Activated CD4-positive, alpha-beta T cell treated with anti-CD3 and anti-CD28 coated beads for 24 hours (primary cell): ENCODE measurements at regions not wholly inside any gene's neighbourhood (a gene's known extent, or its start where the extent isn't known, plus 50 kb on each side); places are given as distances from the start of the nearest gene placed in this dataset.
"Not testable (repeated sequence)": the region's sequence is repeated elsewhere in the genome, so short reads cannot be mapped to it uniquely, and the experiment has no call there.

Source experiments
- DNase-seq, 2 donors: peaks; one replicate each; pipeline ENCODE4 v3.0.0-alpha.2; 2020; ENCODE audit warnings: low read depth in 2 of 2

DNA sequence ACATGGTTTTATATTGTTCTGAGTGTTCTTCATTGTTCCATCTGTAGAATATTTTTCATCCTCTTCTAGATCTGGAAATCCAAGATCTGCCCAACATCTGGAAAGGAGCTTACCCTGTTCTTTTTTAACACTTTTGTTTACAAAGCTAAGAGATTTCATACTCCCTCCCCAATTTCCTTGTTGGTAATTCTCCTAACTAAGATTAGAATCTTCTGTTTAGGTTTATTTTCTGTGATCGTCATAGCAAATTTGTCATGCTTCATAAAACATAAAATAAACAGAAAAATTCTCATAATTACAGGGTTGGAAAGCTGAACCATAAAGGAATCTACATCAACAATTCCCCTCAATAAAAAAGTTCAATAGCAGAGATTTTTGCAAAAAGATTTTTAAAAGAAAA, 580.3 kb upstream of the CA10 start:
- no peak for DNase-seq

DNA sequence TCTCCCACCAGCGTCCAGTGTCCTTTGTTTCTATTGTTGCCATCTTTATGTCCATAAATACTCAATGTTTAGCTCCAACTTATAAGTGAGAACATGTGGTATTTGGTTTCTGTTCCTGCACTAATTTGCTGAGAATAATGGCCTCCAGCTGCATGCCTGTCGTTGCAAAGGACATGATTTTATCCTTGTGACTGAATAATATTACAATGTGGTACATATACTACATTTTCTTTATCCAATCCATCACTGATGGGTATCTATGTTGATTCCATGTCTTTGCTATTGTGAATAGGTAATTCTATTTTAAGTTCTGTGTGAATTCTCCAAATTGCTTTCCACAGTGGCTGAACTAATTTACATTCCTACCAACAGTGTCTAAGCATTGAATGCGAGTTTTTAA, 578.6 kb upstream of the CA10 start:
- DNase-seq, result no peak

DNA sequence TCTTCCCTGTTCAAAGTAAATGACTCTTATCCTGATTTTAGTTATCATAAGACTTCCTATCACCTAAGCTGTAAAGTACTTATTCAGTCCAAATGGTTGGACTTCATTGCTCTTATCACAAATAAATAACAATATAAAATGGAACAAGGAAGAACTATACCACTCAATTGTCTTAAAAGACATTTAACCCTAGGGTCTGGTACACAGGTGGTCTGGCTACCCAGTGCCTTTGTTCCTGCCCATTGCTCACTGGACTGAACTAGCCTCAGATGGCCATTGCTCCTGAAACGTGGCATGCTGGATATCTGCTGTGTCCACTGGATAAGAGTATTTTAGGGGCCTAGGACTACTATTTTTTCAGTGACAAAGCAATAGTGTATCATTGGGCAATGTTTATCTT, 574.3 kb upstream of the CA10 start:
- DNase-seq, result no peak

DNA sequence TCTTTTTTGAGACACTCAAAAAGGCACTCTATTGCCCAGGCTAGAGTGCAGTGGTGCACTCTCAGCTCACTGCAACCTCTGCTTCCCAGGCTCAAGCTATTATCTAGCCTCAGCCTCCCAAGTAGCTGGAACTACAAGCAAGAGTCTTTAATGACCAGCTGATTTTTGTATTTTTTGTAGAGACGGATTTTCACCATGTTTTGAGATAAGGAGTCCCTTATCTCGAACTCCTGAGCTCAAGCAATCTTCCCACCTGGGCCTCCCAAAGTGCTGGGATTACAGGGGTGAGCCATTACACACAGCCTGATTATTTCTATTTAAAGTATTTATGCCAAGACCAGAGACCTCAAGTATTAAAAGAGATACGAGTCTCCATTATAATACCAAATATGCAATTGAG, 566.1 kb upstream of the CA10 start:
- DNase-seq, result no peak

DNA sequence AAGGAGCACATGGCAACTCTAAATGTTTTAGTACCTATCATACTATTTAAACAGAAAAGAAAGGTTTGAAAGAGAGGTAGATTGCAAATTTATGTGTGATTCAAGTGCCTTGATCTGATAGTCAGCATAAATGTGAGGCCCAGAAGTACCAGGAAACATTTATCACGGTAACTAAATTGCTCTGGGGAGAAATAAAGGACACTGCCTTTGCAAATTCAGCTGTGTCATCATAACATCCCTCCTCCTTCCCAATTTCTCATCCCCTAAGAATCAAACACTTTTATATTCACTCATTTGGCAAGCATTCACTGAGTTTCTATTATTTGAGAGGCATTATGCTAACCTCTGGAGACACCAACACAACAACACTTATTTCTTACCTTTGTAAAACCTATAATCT, 563.4 kb upstream of the CA10 start:
- no peak for DNase-seq

DNA sequence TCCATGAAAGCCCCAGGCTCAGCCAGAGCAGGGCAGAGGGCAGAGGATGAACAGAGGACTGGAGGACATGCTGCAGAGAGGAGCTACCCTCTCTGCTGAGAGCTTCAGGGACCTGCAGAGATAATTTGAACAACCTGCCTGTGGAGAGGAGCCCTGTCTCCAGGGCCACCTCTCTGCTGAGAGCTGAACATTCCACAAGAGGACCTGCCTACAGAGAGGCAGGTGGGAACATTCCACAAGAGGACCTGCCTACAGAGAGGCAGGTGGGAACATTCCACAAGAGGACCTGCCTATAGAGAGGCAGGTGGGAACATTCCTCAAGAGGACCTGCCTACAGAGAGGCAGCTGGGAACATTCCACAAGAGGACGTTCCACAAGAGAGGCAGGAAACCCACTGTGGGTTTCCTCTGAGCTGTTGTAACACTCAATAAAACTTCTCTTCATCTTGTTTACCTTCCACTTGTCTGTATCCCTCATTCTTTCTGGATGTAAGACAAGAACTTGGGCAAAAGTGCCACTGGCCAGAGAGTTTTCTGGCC, 551.9 kb upstream of the CA10 start:
- no peak for DNase-seq

DNA sequence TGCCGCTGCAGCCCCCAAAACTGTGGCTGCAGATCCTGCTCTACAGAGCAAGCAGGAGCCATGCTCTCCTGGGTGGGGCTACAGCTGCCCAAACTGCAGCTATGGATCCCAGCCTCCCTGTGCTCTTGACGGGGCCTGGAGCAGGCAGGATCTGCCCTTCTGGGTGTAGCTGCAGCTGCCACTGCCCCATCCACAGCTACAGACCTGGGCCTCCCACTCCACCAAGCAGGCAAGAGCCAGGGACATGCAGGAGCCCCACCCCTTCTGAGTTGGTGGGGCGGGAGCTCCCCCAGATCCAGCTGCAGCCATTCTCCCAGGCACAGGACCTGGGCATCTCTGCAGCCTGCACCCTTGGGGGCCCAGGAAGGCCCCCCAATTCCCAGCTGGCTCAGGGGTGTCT, 551.2 kb upstream of the CA10 start:
- DNase-seq, result no peak

DNA sequence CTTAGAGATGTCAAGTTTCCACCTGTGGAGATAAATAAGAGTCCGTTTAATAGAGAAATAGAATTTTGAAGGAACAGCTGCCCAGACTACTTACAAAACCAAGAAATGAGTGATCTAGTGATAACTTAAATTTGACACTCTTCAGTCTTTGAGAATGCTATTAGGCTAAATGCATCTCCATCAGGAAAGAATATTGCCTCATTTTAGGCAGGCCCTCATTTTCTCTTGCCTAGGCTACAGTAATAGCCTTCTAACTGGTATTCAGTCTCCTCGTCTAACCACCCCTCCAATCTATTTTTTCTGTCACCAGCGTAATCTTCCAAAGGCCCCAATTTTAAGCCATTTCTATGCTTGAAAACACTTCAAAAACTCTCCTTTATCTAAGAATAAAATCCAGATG, 537.8 kb upstream of the CA10 start:
- no peak for DNase-seq

DNA sequence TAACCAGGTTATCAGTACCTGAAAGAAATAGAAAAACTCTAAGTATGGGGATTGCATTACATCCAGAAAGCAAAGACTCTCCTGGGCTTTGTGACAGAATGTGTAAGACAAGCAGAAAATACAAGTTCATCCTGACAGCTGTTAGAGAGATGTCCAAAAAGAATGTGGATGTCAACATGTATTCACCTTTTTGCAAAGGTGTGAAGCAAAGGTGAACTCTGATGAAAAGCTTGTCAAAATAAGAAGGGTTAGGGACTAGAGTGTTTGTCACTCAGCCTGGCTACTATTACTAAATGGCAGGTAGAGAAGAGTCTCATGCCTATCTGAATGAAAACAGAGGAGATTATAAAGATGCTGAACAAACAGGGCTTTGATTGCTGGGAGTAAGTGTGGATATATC, 527.6 kb upstream of the CA10 start:
- no peak for DNase-seq

DNA sequence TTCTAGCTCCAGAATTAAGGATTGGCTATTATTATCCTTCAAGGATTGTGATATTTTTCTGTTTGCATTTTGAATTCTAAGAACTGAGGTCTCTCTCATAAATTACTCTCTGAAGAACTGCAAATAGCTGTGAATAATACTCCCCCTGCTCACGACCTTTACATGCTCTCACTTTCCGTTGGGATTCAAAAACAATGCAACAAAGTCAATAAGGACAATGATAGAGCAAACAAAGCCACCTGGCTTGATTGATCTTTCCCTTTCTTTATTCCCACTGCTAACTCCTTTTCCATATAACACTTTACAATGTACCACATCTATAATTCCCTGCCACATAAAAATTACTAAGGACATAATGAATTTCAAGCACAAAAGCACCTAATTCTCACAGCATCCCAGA, 523.0 kb upstream of the CA10 start:
- DNase-seq, result no peak

DNA sequence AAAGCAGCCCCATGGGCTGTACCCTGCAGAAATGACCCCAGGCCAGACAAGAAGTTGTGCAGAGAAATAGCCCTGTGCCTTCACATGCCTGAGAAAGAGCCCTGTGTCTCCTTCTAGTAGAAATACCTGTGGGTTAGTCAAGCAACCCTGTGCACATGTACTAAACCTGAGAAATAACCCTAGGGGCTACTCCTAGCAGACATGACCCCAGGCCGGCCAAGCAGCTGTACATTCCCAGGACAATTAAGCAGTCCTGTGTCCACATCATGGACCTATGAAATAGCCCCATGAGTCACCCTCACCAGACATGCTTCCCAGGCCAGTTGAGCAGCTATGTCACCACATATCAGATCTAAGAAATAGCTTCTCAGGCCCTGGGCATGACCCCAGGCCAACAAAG, 519.7 kb upstream of the CA10 start:
- no peak for DNase-seq

DNA sequence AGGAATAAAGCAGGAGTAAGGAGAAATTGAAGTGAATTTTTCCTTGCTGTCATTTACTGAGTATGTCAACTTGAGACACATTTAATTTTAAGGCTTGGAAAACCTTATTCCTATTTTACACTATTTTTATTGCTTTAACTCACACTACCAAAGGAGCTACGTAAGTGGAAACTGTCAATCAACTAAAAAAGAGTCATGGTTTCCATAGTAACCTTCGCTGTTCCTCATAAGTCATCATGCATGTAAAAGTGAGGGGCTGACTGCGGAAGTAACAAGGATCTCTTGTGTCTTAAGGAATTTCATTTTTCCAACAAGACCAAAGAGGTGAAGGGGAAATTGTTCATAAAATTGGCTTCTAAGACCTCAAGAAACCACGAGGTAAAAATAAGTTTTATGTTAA, 516.2 kb upstream of the CA10 start:
- DNase-seq, result no peak

DNA sequence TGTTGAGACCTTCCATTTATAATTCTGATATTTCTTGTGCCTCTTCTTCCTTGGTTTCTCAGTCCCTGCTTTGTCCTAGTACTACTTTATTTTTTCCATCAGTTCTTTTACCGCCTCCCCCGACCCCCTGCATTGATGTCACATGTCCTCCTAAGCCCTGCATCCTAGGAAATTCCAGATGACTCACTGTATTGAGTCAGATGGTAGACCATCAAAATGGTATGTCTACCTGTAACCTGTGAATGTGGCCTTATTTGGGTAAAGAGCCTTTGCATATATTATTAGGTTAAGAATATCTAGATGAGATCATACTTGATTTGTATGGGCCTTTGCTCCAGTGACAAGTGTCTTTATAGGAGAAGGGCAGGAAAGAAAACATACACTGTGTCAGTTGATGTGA, 515.3 kb upstream of the CA10 start:
- DNase-seq, result no peak

DNA sequence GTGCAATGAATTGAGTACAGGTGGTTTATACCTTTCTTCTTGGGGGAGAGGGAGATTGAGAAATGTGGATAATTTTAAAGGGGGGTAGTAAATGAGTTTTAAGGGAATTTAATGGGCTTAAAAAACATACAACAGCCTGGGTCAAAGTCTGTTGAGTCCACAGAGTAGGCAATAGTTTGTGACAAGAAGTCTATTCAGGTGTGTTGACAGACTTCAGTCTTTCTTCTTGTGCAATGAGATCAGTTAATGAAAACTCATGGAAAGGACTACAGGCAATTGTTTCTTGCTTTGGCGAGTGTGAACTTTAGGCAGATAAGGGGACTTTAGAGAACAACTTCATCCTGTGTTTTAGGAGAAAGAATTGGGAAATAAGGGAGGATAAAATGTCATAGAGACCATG, 507.8 kb upstream of the CA10 start:
- DNase-seq, result no peak

DNA sequence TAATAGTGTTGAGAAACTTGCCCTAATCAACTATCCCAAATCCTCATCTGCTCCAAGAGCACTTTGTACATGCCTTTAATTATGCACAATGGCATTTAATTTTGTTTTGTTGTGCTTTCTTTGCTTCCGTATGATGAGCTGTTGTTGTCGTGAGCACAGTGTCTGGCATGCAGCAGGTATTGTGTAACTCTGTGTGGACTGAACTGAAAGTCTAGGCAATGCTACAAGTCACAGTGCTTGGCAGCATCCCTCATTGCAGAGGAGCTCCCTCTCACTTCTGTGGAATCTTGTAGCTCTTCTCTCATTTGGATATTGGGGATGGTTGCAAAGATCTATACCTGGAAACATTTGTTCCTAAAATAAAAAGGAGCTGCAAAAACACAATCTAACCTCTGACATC, 502.2 kb upstream of the CA10 start:
- no peak for DNase-seq

DNA sequence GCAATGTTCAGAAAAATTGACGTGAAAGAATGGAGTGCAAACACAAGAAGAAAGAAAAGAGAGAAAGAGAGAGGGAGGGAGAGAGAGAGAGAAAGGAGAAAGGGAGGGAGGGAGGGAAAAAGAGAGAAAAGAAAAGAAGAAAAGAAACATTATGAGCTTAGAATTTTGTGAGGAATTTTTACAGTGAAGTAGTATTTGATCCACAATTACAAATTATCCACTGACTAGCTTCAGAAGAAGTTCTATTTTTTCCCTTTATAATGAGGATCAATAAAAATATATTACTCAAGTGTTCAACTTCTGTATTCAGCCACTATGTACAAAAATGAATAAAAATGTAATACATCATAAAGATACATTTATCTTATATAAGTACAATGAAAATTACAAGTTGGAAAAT, 494.5 kb upstream of the CA10 start:
- DNase-seq, result no peak

DNA sequence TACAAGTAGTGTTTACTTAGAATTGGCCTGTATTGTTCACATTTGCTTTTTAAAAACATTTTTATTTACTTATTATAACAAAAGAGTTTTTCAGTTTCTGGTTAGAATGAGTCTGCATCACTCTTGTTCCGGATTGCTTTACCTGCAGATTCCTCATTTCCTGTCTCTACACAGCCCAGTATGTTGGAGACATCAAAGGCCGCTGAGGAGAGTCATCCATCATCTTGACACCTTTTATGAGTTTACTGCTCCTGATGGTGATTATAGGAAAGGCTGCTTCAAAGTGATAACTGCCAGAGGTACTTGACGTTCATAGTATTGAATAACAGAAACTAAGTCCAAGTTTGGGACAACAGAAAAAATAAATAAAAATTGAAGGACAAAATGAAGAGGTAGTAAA, 490.5 kb upstream of the CA10 start:
- no peak for DNase-seq

DNA sequence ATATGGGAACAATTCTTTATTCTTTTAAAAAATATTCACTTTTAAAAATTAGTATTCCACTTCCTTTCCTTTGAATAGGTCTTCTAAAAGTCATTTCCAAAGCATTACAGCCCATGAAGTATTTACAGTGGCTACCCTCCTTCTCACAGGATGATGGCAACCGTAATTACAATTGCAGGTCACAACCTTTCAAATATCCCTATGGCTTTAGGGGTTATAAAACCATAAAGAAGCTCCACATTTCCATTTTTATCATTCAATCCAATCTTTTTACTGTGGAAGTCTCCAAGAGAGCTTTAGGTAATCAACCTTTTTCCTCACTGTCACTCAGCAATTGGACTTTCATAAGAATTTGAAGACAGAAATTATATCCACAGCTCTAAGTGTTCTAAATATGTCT, 488.9 kb upstream of the CA10 start:
- DNase-seq, result no peak

DNA sequence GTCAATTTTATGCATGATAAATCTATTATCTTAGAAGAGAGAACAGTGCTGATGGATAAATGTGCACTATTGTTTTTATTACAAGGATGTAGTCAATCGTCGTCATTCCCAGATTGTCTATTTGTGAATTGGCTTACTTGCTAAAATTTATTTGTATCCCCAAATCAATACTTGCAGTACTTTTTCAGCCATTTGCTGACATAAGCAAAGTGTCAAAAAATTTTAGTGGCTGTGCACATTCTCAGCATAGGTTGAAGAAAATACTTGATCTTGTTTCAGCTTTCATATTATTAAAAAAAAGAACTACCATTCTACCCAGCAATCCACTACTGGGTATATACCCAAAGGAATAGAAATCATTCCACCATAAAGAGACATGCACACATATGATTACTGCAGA, 477.9 kb upstream of the CA10 start:
- DNase-seq, result no peak

DNA sequence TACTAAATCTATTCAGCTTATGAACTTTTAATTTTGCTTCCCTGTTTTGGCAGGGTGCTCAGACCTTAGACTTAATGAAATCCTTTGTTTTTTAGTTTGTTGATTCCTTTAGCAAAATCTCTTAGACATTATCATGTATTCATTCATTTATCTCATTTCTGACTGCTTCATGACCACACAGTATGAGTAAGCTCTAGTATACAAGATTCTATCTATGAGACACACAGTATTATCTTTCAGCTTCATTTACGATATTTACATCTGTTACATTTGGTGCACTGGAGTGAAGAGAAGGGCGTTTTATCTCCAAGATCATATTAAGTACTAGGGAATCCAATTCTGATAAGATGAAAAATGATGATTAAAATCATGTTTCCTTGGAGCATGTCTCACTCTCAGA, 448.1 kb upstream of the CA10 start:
- DNase-seq, result no peak

DNA sequence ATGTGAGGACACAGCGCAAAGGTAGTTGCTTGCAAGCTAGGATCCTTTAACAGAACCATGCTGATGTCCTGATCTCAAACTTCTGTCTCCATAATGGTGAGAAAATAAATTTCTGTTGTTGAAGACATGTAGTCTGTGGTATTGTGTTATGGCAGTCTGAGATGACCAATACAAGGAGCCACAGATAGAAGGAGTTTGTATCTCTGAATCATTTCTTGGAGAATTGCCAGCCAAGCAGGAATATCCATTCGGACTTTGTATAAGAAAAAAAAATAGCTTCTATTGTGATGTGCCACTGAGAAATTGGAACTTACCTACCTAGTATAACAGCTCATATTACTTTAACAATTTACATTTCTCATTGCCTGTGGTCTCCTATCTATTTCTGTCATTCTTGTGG, 447.6 kb upstream of the CA10 start:
- DNase-seq, result no peak

DNA sequence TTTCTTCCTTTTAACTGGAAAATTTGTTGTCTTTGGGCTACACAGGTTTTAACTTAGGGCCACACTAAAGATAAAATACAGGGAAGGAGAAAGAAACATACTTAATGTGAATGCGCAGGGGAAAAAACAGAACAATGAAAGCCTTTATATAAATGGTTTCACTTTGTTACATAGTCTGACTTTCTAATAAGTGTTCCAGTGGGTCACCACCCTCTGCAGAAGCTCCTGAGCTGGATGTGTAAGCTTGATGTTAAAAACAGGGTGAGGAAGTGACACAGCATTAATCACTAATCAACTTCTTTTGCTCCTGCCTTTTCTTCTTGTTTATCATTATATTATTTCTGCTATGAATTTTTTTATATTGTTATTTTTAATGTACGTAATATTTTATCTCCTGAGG, 445.6 kb upstream of the CA10 start:
- no peak for DNase-seq

DNA sequence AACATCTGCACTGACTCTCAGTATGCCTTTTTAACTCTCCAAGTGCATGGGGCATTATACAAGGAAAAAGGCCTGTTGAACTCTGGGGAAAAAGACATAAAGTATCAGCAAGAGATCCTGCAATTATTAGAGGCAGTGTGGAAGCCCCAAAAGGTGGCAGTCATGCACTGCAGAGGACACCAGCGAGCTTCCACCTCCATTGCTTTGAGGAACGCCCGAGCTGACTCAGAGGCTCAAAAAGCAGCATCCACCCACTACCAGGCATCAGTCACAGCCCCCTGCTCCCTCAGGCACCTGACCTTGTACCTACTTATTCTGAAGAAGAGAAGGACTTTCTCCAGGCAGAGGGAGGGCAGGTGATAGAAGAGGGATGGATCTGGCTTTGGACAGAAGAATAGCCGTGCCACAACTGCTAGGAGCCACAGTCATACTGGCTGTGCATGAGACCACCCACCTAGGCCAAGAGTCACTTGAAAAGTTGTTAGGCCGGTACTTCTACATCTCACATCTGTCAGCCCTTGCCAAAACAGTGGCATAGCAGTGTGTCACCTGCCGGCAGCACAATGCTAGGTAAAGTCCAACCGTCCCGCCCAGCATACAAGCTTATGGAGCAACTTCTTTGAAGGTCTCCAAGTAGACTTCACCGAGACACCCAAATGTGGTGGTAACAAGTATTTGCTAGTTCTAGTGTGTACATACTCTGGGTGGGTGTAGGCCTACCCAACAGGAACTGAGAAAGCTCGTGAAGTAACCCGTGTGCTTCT, 439.1 kb upstream of the CA10 start:
- not testable (repeated sequence) for DNase-seq

DNA sequence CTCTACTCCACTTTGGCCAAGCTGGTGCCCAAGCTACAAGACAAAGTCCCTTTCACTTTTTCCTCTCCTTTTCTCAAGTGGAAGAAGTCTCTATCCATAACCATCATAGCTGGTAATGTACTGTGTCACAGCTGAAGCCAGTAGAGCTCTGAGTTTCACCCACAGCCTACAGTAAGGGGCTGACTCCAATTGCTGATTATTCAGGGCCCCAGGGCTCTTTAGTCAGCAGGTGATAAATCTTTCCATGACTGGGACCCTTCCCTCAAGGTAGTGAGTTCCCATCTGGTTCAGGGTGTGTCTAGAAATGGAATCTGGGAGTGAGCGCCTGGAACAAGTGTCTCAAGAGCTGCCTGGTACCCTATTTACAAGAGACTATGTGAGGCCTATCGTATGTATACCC, 436.0 kb upstream of the CA10 start:
- DNase-seq, result no peak
